ENCODE measurements at regions not wholly inside any gene's neighbourhood (a gene's known extent, or its start where the extent isn't known, plus 50 kb on each side); places are given as distances from the start of the nearest gene placed in this dataset.

GRCh38 chr6:145247692-145248419, 487.5 kb downstream of the EPM2A start:
- TF ChIP-seq CTCF (IDR thresholded peaks at IDR 0.05; ENCODE audit: low read depth, low read length, poor library complexity, severe bottlenecking) (no peak), EZH2phosphoT487 (IDR thresholded peaks at IDR 0.05; ENCODE audit: borderline replicate concordance, low read length) (no peak)
